Hematopoietic multipotent progenitor cell treated with erythropoietin and hydrocortisone succinate and interleukin-3 and kit ligand, for 17 days (in vitro differentiated cells): ENCODE measurements at regions not wholly inside any gene's neighbourhood (a gene's known extent, or its start where the extent isn't known, plus 50 kb on each side); places are given as distances from the start of the nearest gene placed in this dataset.

ENCODE experiments used
- DNase-seq: peaks from one replicate; pipeline ENCODE4 v3.0.0-alpha.2; 2015; ENCODE audit warnings: low spot score

- no peak for DNase-seq
These were observed 212.2 kb upstream of the ATP2B1 start for GRCh38 chr12:89920866-89921265.

- no peak for DNase-seq
These were observed 210.7 kb upstream of the ATP2B1 start for GRCh38 chr12:89919241-89919906.

- no peak for DNase-seq
These were observed 209.7 kb upstream of the ATP2B1 start for GRCh38 chr12:89918172-89918846.

GRCh38 chr12:89909753-89910152 is 201.1 kb upstream of the ATP2B1 start:
- no peak for DNase-seq

- no peak for DNase-seq
These were observed 199.0 kb upstream of the ATP2B1 start for GRCh38 chr12:89907659-89908058.

GRCh38 chr12:89906824-89907223 is 198.2 kb upstream of the ATP2B1 start:
- DNase-seq: no peak

- DNase-seq: no peak
These were observed 197.5 kb upstream of the ATP2B1 start for GRCh38 chr12:89906178-89906577.

GRCh38 chr12:89901906-89902642 is 193.4 kb upstream of the ATP2B1 start:
- DNase-seq: no peak

GRCh38 chr12:89901319-89901718 is 192.7 kb upstream of the ATP2B1 start:
- no peak for DNase-seq

- DNase-seq: no peak
These were observed 191.0 kb upstream of the ATP2B1 start for GRCh38 chr12:89899651-89900050.

GRCh38 chr12:89895591-89895990 is 187.0 kb upstream of the ATP2B1 start:
- DNase-seq: no peak

- no peak for DNase-seq
These were observed 186.5 kb upstream of the ATP2B1 start for GRCh38 chr12:89895101-89895500.

GRCh38 chr12:89893972-89894706 is 185.5 kb upstream of the ATP2B1 start:
- DNase-seq: no peak

GRCh38 chr12:89892436-89892835 is 183.8 kb upstream of the ATP2B1 start:
- DNase-seq: no peak

GRCh38 chr12:89891933-89892332 is 183.3 kb upstream of the ATP2B1 start:
- DNase-seq: no peak

GRCh38 chr12:89890161-89890560 is 181.5 kb upstream of the ATP2B1 start:
- no peak for DNase-seq

- no peak for DNase-seq
These were observed 180.4 kb upstream of the ATP2B1 start for GRCh38 chr12:89889062-89889461.

- no peak for DNase-seq
These were observed 176.3 kb upstream of the ATP2B1 start for GRCh38 chr12:89884952-89885351.

GRCh38 chr12:89884416-89884898 is 175.8 kb upstream of the ATP2B1 start:
- no peak for DNase-seq

- no peak for DNase-seq
These were observed 175.2 kb upstream of the ATP2B1 start for GRCh38 chr12:89883630-89884389.

GRCh38 chr12:89882792-89883191 is 174.2 kb upstream of the ATP2B1 start:
- DNase-seq: no peak

- no peak for DNase-seq
These were observed 173.4 kb upstream of the ATP2B1 start for GRCh38 chr12:89882050-89882449.
